ENCODE measurements at regions not wholly inside any gene's neighbourhood (a gene's known extent, or its start where the extent isn't known, plus 50 kb on each side); places are given as distances from the start of the nearest gene placed in this dataset.

GRCh38 chr7:136665878-136666509 is 202.5 kb upstream of the CHRM2 start:
- no peak overlapping the region for H3K27ac ChIP-seq (ENCODE audit: low read length)
- no peaks in the 10 kb centered on the region for H3K9me3 ChIP-seq (ENCODE audit: low read length)
- H3K79me2 ChIP-seq (ENCODE audit: low read length) = no peaks in the 10 kb centered on the region
- H3K9me2 ChIP-seq (replicated peaks; ENCODE audit: low read length) = no peaks in the 10 kb centered on the region
- H3K4me1 ChIP-seq (ENCODE audit: insufficient read depth, low read length) = no peaks in the 10 kb centered on the region
- H3K4me3 ChIP-seq (ENCODE audit: low read length) = no peak overlapping the region
- no peak overlapping the region for H2AFZ ChIP-seq (ENCODE audit: low read length)
- H3K27me3 ChIP-seq (ENCODE audit: low read length) = 0 out of 2 replicates have a peak, but pooled peaks cover 5% of the 10 kb centered on the region
- no peaks in the 10 kb centered on the region for H3F3A ChIP-seq (ENCODE audit: low read length, unreplicated experiment)
- H3K9ac ChIP-seq (ENCODE audit: low read length) = no peak overlapping the region
- no peak for TF ChIP-seq EZH2 (IDR thresholded peaks at IDR 0.05; ENCODE audit: low read length, unreplicated experiment)
- TF ChIP-seq CTCF (conservative IDR thresholded peaks at IDR 0.05; ENCODE audit: low read depth, low read length) = no peak
- TF ChIP-seq EZH2phosphoT487 (IDR thresholded peaks at IDR 0.05; ENCODE audit: borderline replicate concordance, low read length) = no peak
- DNase-seq = no peak
- no peaks in the 10 kb centered on the region for H4K20me1 ChIP-seq (ENCODE audit: low read length)
- ChIA-PET CTCF (no interaction called here), POLR2A (ENCODE audit: unreplicated experiment) (no interaction called here)
- no peak overlapping the region for H3K4me2 ChIP-seq (ENCODE audit: low read length)
- no peak for ATAC-seq
- intact Hi-C loops (cut with micrococcal nuclease) = no loop called here
- no TSS peak for BruUV-seq (replicated peaks)
- H3K36me3 ChIP-seq (ENCODE audit: low read depth, low read length) = no peaks in the 10 kb centered on the region

- no peak overlapping the region for H2AFZ ChIP-seq (ENCODE audit: low read length)
- BruUV-seq (replicated peaks) = no TSS peak
- no peaks in the 10 kb centered on the region for H3F3A ChIP-seq (ENCODE audit: low read length, unreplicated experiment)
- no peaks in the 10 kb centered on the region for H3K9me2 ChIP-seq (replicated peaks; ENCODE audit: low read length)
- TF ChIP-seq EZH2 (IDR thresholded peaks at IDR 0.05; ENCODE audit: low read length, unreplicated experiment) (no peak), EZH2phosphoT487 (IDR thresholded peaks at IDR 0.05; ENCODE audit: borderline replicate concordance, low read length) (no peak), CTCF (conservative IDR thresholded peaks at IDR 0.05; ENCODE audit: low read depth, low read length) (no peak)
- no peak overlapping the region for H3K27ac ChIP-seq (ENCODE audit: low read length)
- H3K79me2 ChIP-seq (ENCODE audit: low read length) = no peaks in the 10 kb centered on the region
- ChIA-PET POLR2A (ENCODE audit: unreplicated experiment) (no interaction called here), CTCF (no interaction called here)
- H3K36me3 ChIP-seq (ENCODE audit: low read depth, low read length) = no peaks in the 10 kb centered on the region
- no peak overlapping the region for H3K9ac ChIP-seq (ENCODE audit: low read length)
- no peaks in the 10 kb centered on the region for H3K9me3 ChIP-seq (ENCODE audit: low read length)
- no peaks in the 10 kb centered on the region for H4K20me1 ChIP-seq (ENCODE audit: low read length)
- no peak overlapping the region for H3K4me3 ChIP-seq (ENCODE audit: low read length)
- H3K27me3 ChIP-seq (ENCODE audit: low read length) = 0 out of 2 replicates have a peak, but pooled peaks cover 5% of the 10 kb centered on the region
- no peak overlapping the region for H3K4me2 ChIP-seq (ENCODE audit: low read length)
- no peak for DNase-seq
- intact Hi-C loops (cut with micrococcal nuclease) = no loop called here
- H3K4me1 ChIP-seq (ENCODE audit: insufficient read depth, low read length) = no peaks in the 10 kb centered on the region
- no peak for ATAC-seq
These were observed 203.9 kb upstream of the CHRM2 start for GRCh38 chr7:136664537-136664936.

GRCh38 chr7:136657482-136657921 is 210.9 kb upstream of the CHRM2 start:
- H3K9ac ChIP-seq (ENCODE audit: low read length) = no peak overlapping the region
- no peaks in the 10 kb centered on the region for H3F3A ChIP-seq (ENCODE audit: low read length, unreplicated experiment)
- no peaks in the 10 kb centered on the region for H3K9me3 ChIP-seq (ENCODE audit: low read length)
- ChIA-PET CTCF (no interaction called here), POLR2A (ENCODE audit: unreplicated experiment) (no interaction called here)
- no peak overlapping the region for H3K27ac ChIP-seq (ENCODE audit: low read length)
- no peaks in the 10 kb centered on the region for H3K9me2 ChIP-seq (replicated peaks; ENCODE audit: low read length)
- no peaks in the 10 kb centered on the region for H3K27me3 ChIP-seq (ENCODE audit: low read length)
- H3K79me2 ChIP-seq (ENCODE audit: low read length) = no peaks in the 10 kb centered on the region
- DNase-seq (no peak), ATAC-seq (no peak)
- H2AFZ ChIP-seq (ENCODE audit: low read length) = no peak overlapping the region
- no peak overlapping the region for H3K4me3 ChIP-seq (ENCODE audit: low read length)
- intact Hi-C loops (cut with micrococcal nuclease) = no loop called here
- H3K4me2 ChIP-seq (ENCODE audit: low read length) = no peak overlapping the region
- no TSS peak for BruUV-seq (replicated peaks)
- no peaks in the 10 kb centered on the region for H4K20me1 ChIP-seq (ENCODE audit: low read length)
- TF ChIP-seq CTCF (conservative IDR thresholded peaks at IDR 0.05; ENCODE audit: low read depth, low read length) (no peak), EZH2 (IDR thresholded peaks at IDR 0.05; ENCODE audit: low read length, unreplicated experiment) (no peak), EZH2phosphoT487 (IDR thresholded peaks at IDR 0.05; ENCODE audit: borderline replicate concordance, low read length) (no peak)
- no peaks in the 10 kb centered on the region for H3K4me1 ChIP-seq (ENCODE audit: insufficient read depth, low read length)
- no peaks in the 10 kb centered on the region for H3K36me3 ChIP-seq (ENCODE audit: low read depth, low read length)
